ENCODE measurements at regions not wholly inside any gene's neighbourhood (a gene's known extent, or its start where the extent isn't known, plus 50 kb on each side); places are given as distances from the start of the nearest gene placed in this dataset.

- Histone ChIP-seq H3K36me3 (ENCODE audit: control insufficient read depth, insufficient read depth, low read length) (no peaks in the 10 kb centered on the region), H3K4me1 (ENCODE audit: control insufficient read depth, insufficient read depth, low read length) (no peaks in the 10 kb centered on the region), H3K27me3 (ENCODE audit: control insufficient read depth, insufficient read depth, low read length) (no peaks in the 10 kb centered on the region), H3K4me3 (ENCODE audit: low read length) (no peak overlapping the region), H3K9me3 (ENCODE audit: control insufficient read depth, low read length) (no peaks in the 10 kb centered on the region), H3K9ac (ENCODE audit: low read length) (no peak overlapping the region)
Measured at GRCh38 chr12:13463189-13463588, 266.7 kb downstream of the EMP1 start.

- H3K9ac ChIP-seq (ENCODE audit: low read length), result no peak overlapping the region
- no peaks in the 10 kb centered on the region for H3K36me3 ChIP-seq (ENCODE audit: control insufficient read depth, insufficient read depth, low read length)
- no peaks in the 10 kb centered on the region for H3K27me3 ChIP-seq (ENCODE audit: control insufficient read depth, insufficient read depth, low read length)
- H3K4me3 ChIP-seq (ENCODE audit: low read length), result no peak overlapping the region
- no peaks in the 10 kb centered on the region for H3K9me3 ChIP-seq (ENCODE audit: control insufficient read depth, low read length)
- no peaks in the 10 kb centered on the region for H3K4me1 ChIP-seq (ENCODE audit: control insufficient read depth, insufficient read depth, low read length)
Measured at GRCh38 chr12:13462450-13462849, 265.9 kb downstream of the EMP1 start.

- H3K4me1 ChIP-seq (ENCODE audit: control insufficient read depth, insufficient read depth, low read length), result no peaks in the 10 kb centered on the region
- H3K4me3 ChIP-seq (ENCODE audit: low read length), result no peak overlapping the region
- H3K36me3 ChIP-seq (ENCODE audit: control insufficient read depth, insufficient read depth, low read length), result no peaks in the 10 kb centered on the region
- no peak overlapping the region for H3K9ac ChIP-seq (ENCODE audit: low read length)
- no peaks in the 10 kb centered on the region for H3K27me3 ChIP-seq (ENCODE audit: control insufficient read depth, insufficient read depth, low read length)
- H3K9me3 ChIP-seq (ENCODE audit: control insufficient read depth, low read length), result no peaks in the 10 kb centered on the region
Measured at GRCh38 chr12:13455778-13456144, 259.2 kb downstream of the EMP1 start.

GRCh38 chr12:13454991-13455777 lies 258.7 kb downstream of the EMP1 start:
- H3K27me3 ChIP-seq (ENCODE audit: control insufficient read depth, insufficient read depth, low read length), result no peaks in the 10 kb centered on the region
- no peak overlapping the region for H3K9ac ChIP-seq (ENCODE audit: low read length)
- no peaks in the 10 kb centered on the region for H3K9me3 ChIP-seq (ENCODE audit: control insufficient read depth, low read length)
- H3K4me3 ChIP-seq (ENCODE audit: low read length), result no peak overlapping the region
- no peaks in the 10 kb centered on the region for H3K36me3 ChIP-seq (ENCODE audit: control insufficient read depth, insufficient read depth, low read length)
- H3K4me1 ChIP-seq (ENCODE audit: control insufficient read depth, insufficient read depth, low read length), result no peaks in the 10 kb centered on the region

DNA sequence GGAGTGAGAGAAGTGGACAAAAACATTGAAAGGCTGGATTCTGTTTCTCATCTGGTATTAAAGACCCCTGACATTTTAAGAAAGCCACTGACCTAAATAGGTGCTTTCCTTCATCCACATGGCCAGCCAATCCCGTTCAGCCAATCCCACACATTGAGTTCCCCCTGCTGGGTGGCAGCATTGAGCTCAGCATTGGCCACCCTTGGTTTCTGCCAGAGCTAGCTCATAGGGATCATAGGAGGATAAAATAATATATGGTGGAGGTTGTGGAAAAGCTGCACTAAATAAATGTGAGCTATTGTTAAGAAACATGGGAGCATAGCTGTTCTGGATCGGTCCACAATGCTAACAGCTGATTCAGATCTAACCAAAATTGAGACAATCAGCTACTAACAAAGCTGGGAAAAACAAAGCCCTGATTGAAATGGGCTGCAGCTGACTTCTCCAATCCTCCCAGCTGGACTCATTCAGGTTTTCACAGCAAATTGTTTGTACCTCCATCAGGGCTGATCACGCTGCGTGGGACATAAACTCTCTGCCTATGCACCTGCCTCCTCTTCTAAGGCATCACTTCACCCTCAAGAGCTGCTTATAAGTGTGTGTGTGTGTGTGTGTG lies 256.5 kb downstream of the EMP1 start:
- Histone ChIP-seq H3K9me3 (ENCODE audit: control insufficient read depth, low read length) (no peaks in the 10 kb centered on the region), H3K4me1 (ENCODE audit: control insufficient read depth, insufficient read depth, low read length) (peaks cover 4% of the 10 kb centered on the region), H3K36me3 (ENCODE audit: control insufficient read depth, insufficient read depth, low read length) (no peaks in the 10 kb centered on the region), H3K4me3 (ENCODE audit: low read length) (no peak overlapping the region), H3K9ac (ENCODE audit: low read length) (no peak overlapping the region), H3K27me3 (ENCODE audit: control insufficient read depth, insufficient read depth, low read length) (no peaks in the 10 kb centered on the region)

GRCh38 chr12:13451776-13452175 lies 255.2 kb downstream of the EMP1 start:
- Histone ChIP-seq H3K4me1 (ENCODE audit: control insufficient read depth, insufficient read depth, low read length) (peaks cover 4% of the 10 kb centered on the region), H3K36me3 (ENCODE audit: control insufficient read depth, insufficient read depth, low read length) (no peaks in the 10 kb centered on the region), H3K9me3 (ENCODE audit: control insufficient read depth, low read length) (no peaks in the 10 kb centered on the region), H3K4me3 (ENCODE audit: low read length) (no peak overlapping the region), H3K9ac (ENCODE audit: low read length) (no peak overlapping the region), H3K27me3 (ENCODE audit: control insufficient read depth, insufficient read depth, low read length) (no peaks in the 10 kb centered on the region)

DNA sequence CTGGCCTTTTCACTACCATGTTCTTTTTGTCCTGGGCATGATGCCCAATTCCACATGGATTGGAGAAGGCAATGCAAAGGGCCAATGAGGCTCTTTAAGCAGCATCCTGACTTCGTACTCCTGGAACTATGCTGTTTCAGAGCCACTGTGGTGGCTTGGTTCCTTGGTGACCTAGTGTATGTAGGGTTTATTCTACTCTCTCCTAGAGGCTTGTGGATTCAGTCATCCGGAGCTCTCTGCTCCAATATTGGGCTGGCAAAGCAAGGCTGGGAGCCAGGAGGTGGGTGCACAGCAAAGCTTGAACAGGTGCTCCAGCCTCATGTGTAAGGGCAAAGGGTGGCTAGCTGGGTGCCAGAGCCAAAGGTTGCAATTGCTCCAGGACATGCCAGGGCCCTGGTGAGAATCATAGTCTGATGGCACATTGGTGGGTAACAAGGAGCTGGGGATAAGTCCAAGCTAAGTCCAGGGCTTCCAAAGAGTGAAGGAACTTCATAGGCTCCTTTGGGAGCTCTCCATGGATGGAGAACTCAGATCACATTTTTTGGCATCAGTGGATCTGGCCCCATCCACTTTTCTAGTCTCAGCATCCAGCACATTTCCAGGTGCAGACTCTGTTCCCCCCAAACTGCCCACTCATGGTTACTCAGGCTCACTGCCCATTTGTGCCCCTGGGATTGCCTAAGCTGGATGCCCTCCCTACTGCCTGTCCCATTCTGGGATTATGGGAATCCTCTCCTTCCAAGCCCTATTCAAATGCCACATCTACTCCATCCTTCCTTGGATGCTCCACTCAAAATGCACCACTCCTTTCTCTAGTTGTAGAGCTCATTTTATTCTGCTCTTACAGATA lies 253.9 kb downstream of the EMP1 start:
- Histone ChIP-seq H3K36me3 (ENCODE audit: control insufficient read depth, insufficient read depth, low read length) (no peaks in the 10 kb centered on the region), H3K4me1 (ENCODE audit: control insufficient read depth, insufficient read depth, low read length) (peaks cover 4% of the 10 kb centered on the region), H3K9me3 (ENCODE audit: control insufficient read depth, low read length) (no peaks in the 10 kb centered on the region), H3K27me3 (ENCODE audit: control insufficient read depth, insufficient read depth, low read length) (no peaks in the 10 kb centered on the region), H3K4me3 (ENCODE audit: low read length) (no peak overlapping the region), H3K9ac (ENCODE audit: low read length) (no peak overlapping the region)

- Histone ChIP-seq H3K9ac (ENCODE audit: low read length) (no peak overlapping the region), H3K9me3 (ENCODE audit: control insufficient read depth, low read length) (no peaks in the 10 kb centered on the region), H3K4me1 (ENCODE audit: control insufficient read depth, insufficient read depth, low read length) (no peaks in the 10 kb centered on the region), H3K36me3 (ENCODE audit: control insufficient read depth, insufficient read depth, low read length) (no peaks in the 10 kb centered on the region), H3K27me3 (ENCODE audit: control insufficient read depth, insufficient read depth, low read length) (no peaks in the 10 kb centered on the region), H3K4me3 (ENCODE audit: low read length) (no peak overlapping the region)
Measured at GRCh38 chr12:13444076-13444475, 247.6 kb downstream of the EMP1 start.

- Histone ChIP-seq H3K4me3 (ENCODE audit: low read length) (no peak overlapping the region), H3K36me3 (ENCODE audit: control insufficient read depth, insufficient read depth, low read length) (no peaks in the 10 kb centered on the region), H3K9me3 (ENCODE audit: control insufficient read depth, low read length) (no peaks in the 10 kb centered on the region), H3K9ac (ENCODE audit: low read length) (no peak overlapping the region), H3K4me1 (ENCODE audit: control insufficient read depth, insufficient read depth, low read length) (no peaks in the 10 kb centered on the region), H3K27me3 (ENCODE audit: control insufficient read depth, insufficient read depth, low read length) (peaks cover 5% of the 10 kb centered on the region)
Measured at GRCh38 chr12:13443498-13443897, 247.0 kb downstream of the EMP1 start.

GRCh38 chr12:13443028-13443427 lies 246.5 kb downstream of the EMP1 start:
- H3K9ac ChIP-seq (ENCODE audit: low read length), result no peak overlapping the region
- no peak overlapping the region for H3K4me3 ChIP-seq (ENCODE audit: low read length)
- H3K27me3 ChIP-seq (ENCODE audit: control insufficient read depth, insufficient read depth, low read length), result peaks cover 8% of the 10 kb centered on the region
- H3K36me3 ChIP-seq (ENCODE audit: control insufficient read depth, insufficient read depth, low read length), result no peaks in the 10 kb centered on the region
- H3K9me3 ChIP-seq (ENCODE audit: control insufficient read depth, low read length), result no peaks in the 10 kb centered on the region
- no peaks in the 10 kb centered on the region for H3K4me1 ChIP-seq (ENCODE audit: control insufficient read depth, insufficient read depth, low read length)

GRCh38 chr12:13442457-13442856 lies 245.9 kb downstream of the EMP1 start:
- Histone ChIP-seq H3K9me3 (ENCODE audit: control insufficient read depth, low read length) (no peaks in the 10 kb centered on the region), H3K9ac (ENCODE audit: low read length) (no peak overlapping the region), H3K4me1 (ENCODE audit: control insufficient read depth, insufficient read depth, low read length) (peaks cover under 1% of the 10 kb centered on the region), H3K36me3 (ENCODE audit: control insufficient read depth, insufficient read depth, low read length) (no peaks in the 10 kb centered on the region), H3K27me3 (ENCODE audit: control insufficient read depth, insufficient read depth, low read length) (peaks cover 13% of the 10 kb centered on the region), H3K4me3 (ENCODE audit: low read length) (no peak overlapping the region)

DNA sequence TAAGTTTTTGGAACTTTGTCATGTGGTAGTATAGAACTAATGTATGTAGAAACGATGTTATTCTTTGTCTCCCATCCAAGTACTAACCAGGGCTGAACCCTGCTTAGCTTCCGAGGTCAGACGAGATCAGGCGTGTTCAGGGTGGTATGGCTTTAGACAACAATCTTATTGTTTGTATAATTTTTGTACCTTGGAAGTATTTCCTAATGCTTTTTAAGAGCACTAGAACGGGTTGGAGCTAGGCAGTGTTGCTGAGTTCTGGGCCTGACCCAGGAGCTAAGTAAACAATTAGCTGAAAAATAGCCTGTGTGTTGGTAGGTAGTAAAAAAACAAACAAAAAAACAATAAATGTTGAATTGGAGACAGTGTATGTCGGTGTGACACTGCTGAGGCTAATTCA lies 244.3 kb downstream of the EMP1 start:
- peaks cover 14% of the 10 kb centered on the region for H3K27me3 ChIP-seq (ENCODE audit: control insufficient read depth, insufficient read depth, low read length)
- peaks cover 13% of the 10 kb centered on the region for H3K4me1 ChIP-seq (ENCODE audit: control insufficient read depth, insufficient read depth, low read length)
- H3K36me3 ChIP-seq (ENCODE audit: control insufficient read depth, insufficient read depth, low read length), result no peaks in the 10 kb centered on the region
- no peak overlapping the region for H3K9ac ChIP-seq (ENCODE audit: low read length)
- no peaks in the 10 kb centered on the region for H3K9me3 ChIP-seq (ENCODE audit: control insufficient read depth, low read length)
- H3K4me3 ChIP-seq (ENCODE audit: low read length), result no peak overlapping the region

Measured in mucosa of stomach (tissue), 1 donor.